B cell (primary cell): ENCODE measurements at regions not wholly inside any gene's neighbourhood (a gene's known extent, or its start where the extent isn't known, plus 50 kb on each side); places are given as distances from the start of the nearest gene placed in this dataset.

Experiments
- ATAC-seq: fragments of 200-7000 bp; cut with Tn5 transposase; one replicate; pipeline ENCODE4 v1.10.0; 2021; ENCODE audit warnings: low read depth, mild to moderate bottlenecking, moderate number of reproducible peaks, moderate library complexity
- CTCF ChIA-PET: fragments of 350-600 bp; sonication (Branson Sonifier 250); formaldehyde crosslinking; loops from one replicate; lab custom pipeline; 2021; ENCODE audit warnings: antibody characterized with exemption, inconsistent platforms; lab: Charles Lee
- POLR2A ChIA-PET: fragments of 350-600 bp; sonication (Branson Sonifier 250); formaldehyde crosslinking; loops from one replicate; lab custom pipeline; 2021; ENCODE audit warnings: antibody characterized with exemption; lab: Charles Lee
- DNase-seq: peaks from one replicate; pipeline ENCODE4 v3.0.0; 2013
- H2AFZ ChIP-seq: 2 replicates; pipeline ENCODE4 v1.6.1; 2012; ENCODE audit warnings: mild to moderate bottlenecking, low read depth, low read length; ENCODE audit not compliant: insufficient read depth, poor library complexity, severe bottlenecking
- H3K27ac ChIP-seq, 2 donors: 1 replicate in 1 of 2; 2 replicates in 1 of 2; pipeline ENCODE4 v1.5.1; 2012 to 2013; ENCODE audit warnings: low read length in 2 of 2, mild to moderate bottlenecking in 2 of 2, moderate library complexity in 1 of 2
- H3K27me3 ChIP-seq, 4 experiments: fragments of 200-600 bp in 1 of 4; sonication (generic) in 1 of 4; replicated peaks in 1 of 4; 1 replicate in 2 of 4; 2 replicates in 2 of 4; pipeline versions ENCODE4 v1.6.1 to v1.7.0; 2013 to 2016; ENCODE audit warnings: low read length in 3 of 4, mild to moderate bottlenecking in 2 of 4, mixed read lengths in 1 of 4, moderate library complexity in 1 of 4; ENCODE audit not compliant: insufficient read depth in 4 of 4, control insufficient read depth in 3 of 4; ENCODE audit errors: control extremely low read depth in 1 of 4
- H3K36me3 ChIP-seq, 2 experiments: replicated peaks in 1 of 2; 1 replicate in 1 of 2; 2 replicates in 1 of 2; pipeline versions ENCODE4 v1.6.1 to v1.7.1; 2013; ENCODE audit warnings: low read length in 1 of 2; ENCODE audit not compliant: insufficient read depth in 2 of 2, control insufficient read depth in 1 of 2; ENCODE audit errors: control extremely low read depth in 1 of 2, extremely low read depth in 1 of 2
- H3K4me1 ChIP-seq, 2 donors: fragments of 200-600 bp in 1 of 2; sonication (generic) in 1 of 2; 1 replicate in 1 of 2; 2 replicates in 1 of 2; pipeline versions ENCODE4 v1.5.1 to v1.6.1; 2013 to 2017; ENCODE audit warnings: low read length in 2 of 2; ENCODE audit not compliant: control insufficient read depth in 2 of 2, insufficient read depth in 2 of 2
- H3K4me2 ChIP-seq: replicated peaks from 2 replicates; pipeline ENCODE3; 2012; ENCODE audit warnings: mild to moderate bottlenecking, low read depth, low read length; ENCODE audit not compliant: poor library complexity, severe bottlenecking
- H3K4me3 ChIP-seq, 5 experiments: fragments of 200-600 bp in 1 of 5; sonication (generic) in 1 of 5; 1 replicate in 3 of 5; 2 replicates in 2 of 5; pipeline versions ENCODE4 v1.5.1 to v1.7.0; 2011 to 2016; ENCODE audit warnings: low read length in 4 of 5, mild to moderate bottlenecking in 4 of 5, low read depth in 2 of 5, control low read depth in 1 of 5, moderate library complexity in 1 of 5; ENCODE audit not compliant: insufficient read depth in 1 of 5; ENCODE audit errors: control extremely low read depth in 1 of 5, extremely low read depth in 1 of 5
- H3K79me2 ChIP-seq: fragments of 200-600 bp; sonication (generic); one replicate; pipeline ENCODE4 v1.6.0; 2016; ENCODE audit warnings: low read length; ENCODE audit not compliant: control insufficient read depth, insufficient read depth
- H3K9ac ChIP-seq: fragments of 200-600 bp; sonication (generic); 2 replicates; pipeline ENCODE4 v1.6.1; 2017; ENCODE audit warnings: mild to moderate bottlenecking, low read length, moderate library complexity
- H3K9me3 ChIP-seq, 3 donors: one replicate each; pipeline versions ENCODE4 v1.6.1 to v1.7.1; 2013; ENCODE audit warnings: low read length in 2 of 3; ENCODE audit not compliant: control insufficient read depth in 2 of 3, insufficient read depth in 1 of 3; ENCODE audit errors: control extremely low read depth in 1 of 3
- H4K20me1 ChIP-seq: 2 replicates; pipeline ENCODE4 v1.6.0; 2012; ENCODE audit warnings: mild to moderate bottlenecking, low read length; ENCODE audit not compliant: insufficient read depth, control insufficient read depth, poor library complexity, severe bottlenecking
- H3K27ac Mint-ChIP-seq: one replicate; pipeline ENCODE4 v1.8.0; 2021; ENCODE audit warnings: mixed read lengths
- H3K27me3 Mint-ChIP-seq: one replicate; pipeline ENCODE4 v1.8.0; 2021; ENCODE audit warnings: mixed read lengths
- H3K4me1 Mint-ChIP-seq: one replicate; pipeline ENCODE4 v1.8.0; 2021; ENCODE audit warnings: mixed read lengths
- H3K4me3 Mint-ChIP-seq: one replicate; pipeline ENCODE4 v1.8.0; 2021; ENCODE audit warnings: mixed read lengths
- H3K9me3 Mint-ChIP-seq: one replicate; pipeline ENCODE4 v1.8.0; 2022; ENCODE audit warnings: mixed read lengths; ENCODE audit not compliant: insufficient read depth
- CTCF ChIP-seq: fragments of 200-600 bp; IDR thresholded peaks from one replicate; pipeline ENCODE4 v1.8.0; 2022; ENCODE audit warnings: antibody characterized with exemption, mild to moderate bottlenecking
- EZH2 ChIP-seq: IDR thresholded peaks from 2 replicates; pipeline ENCODE4 v1.6.1; 2012; ENCODE audit warnings: borderline replicate concordance, low read depth, mild to moderate bottlenecking, moderate library complexity, low read length; ENCODE audit not compliant: insufficient read depth, poor library complexity, severe bottlenecking
- WGBS: methylation state at CpG from one replicate; pipeline ENCODE4 v1.1.5; 2013; ENCODE audit warnings: missing lambda C conversion rate; ENCODE audit not compliant: insufficient coverage; 5-methylcytosine and 5-hydroxymethylcytosine counted together
- intact Hi-C: fragments of 100-400 bp; cut with micrococcal nuclease; formaldehyde crosslinking; loops from one replicate; pipeline ENCODE4 v1.10.0; 2022

- CTCF ChIA-PET = no interaction called here
- peaks cover 0 to 8% (median 0%) of the 10 kb centered on the region in 3 donors for H3K9me3 ChIP-seq
- no peak overlapping the region for H3K27ac Mint-ChIP-seq
- POLR2A ChIA-PET = no interaction called here
- H3K9me3 Mint-ChIP-seq = peaks cover 8% of the 10 kb centered on the region
- DNase-seq (no peak), ATAC-seq (no peak)
- no peak overlapping the region for H2AFZ ChIP-seq
- no peaks in the 10 kb centered on the region for H4K20me1 ChIP-seq
- H3K4me3 Mint-ChIP-seq = no peak overlapping the region
- no peaks in the 10 kb centered on the region for H3K79me2 ChIP-seq
- no peak overlapping the region for H3K4me3 ChIP-seq
- H3K9ac ChIP-seq = no peak overlapping the region
- no peaks in the 10 kb centered on the region for H3K27me3 Mint-ChIP-seq
- no peak for TF ChIP-seq EZH2
- no peak for TF ChIP-seq CTCF
- no peaks in the 10 kb centered on the region for H3K36me3 ChIP-seq
- H3K27ac ChIP-seq = no peak overlapping the region
- no peaks in the 10 kb centered on the region for H3K4me1 ChIP-seq
- intact Hi-C loops = no loop called here
- no peaks in the 10 kb centered on the region for H3K27me3 ChIP-seq
- H3K4me1 Mint-ChIP-seq = no peaks in the 10 kb centered on the region
- 91% methylated on average over 2 of the region's 4 CpGs for WGBS
- no peak overlapping the region for H3K4me2 ChIP-seq
These were observed 311.6 kb upstream of the GRM7 start for GRCh38 chr3:6549296-6549695.

GRCh38 chr3:6551165-6551564 lies 309.8 kb upstream of the GRM7 start:
- no peaks in the 10 kb centered on the region for H3K4me1 ChIP-seq

More at GRCh38 chr3:6551165-6551564, 309.8 kb upstream of the GRM7 start:
- DNase-seq (no peak), ATAC-seq (no peak)
- TF ChIP-seq CTCF = no peak
- TF ChIP-seq EZH2 = no peak
- H3K79me2 ChIP-seq = no peaks in the 10 kb centered on the region
- no peak overlapping the region for H3K4me3 ChIP-seq
- Mint-ChIP-seq H3K27me3 (no peaks in the 10 kb centered on the region), H3K4me1 (no peaks in the 10 kb centered on the region), H3K4me3 (no peak overlapping the region), H3K9me3 (peaks cover 8% of the 10 kb centered on the region), H3K27ac (no peak overlapping the region)
- no peak overlapping the region for H3K4me2 ChIP-seq
- intact Hi-C loops = no loop called here
- no peaks in the 10 kb centered on the region for H3K36me3 ChIP-seq
- ChIA-PET CTCF (no interaction called here), POLR2A (no interaction called here)
- H4K20me1 ChIP-seq = no peaks in the 10 kb centered on the region
- no peak overlapping the region for H2AFZ ChIP-seq
- peaks cover 0 to 8% (median 0%) of the 10 kb centered on the region in 3 donors for H3K9me3 ChIP-seq
- no peaks in the 10 kb centered on the region for H3K27me3 ChIP-seq
- WGBS = 67% methylated on average over 1 of the region's 2 CpGs
- H3K27ac ChIP-seq = no peak overlapping the region
- no peak overlapping the region for H3K9ac ChIP-seq
